ENCODE measurements at regions not wholly inside any gene's neighbourhood (a gene's known extent, or its start where the extent isn't known, plus 50 kb on each side); places are given as distances from the start of the nearest gene placed in this dataset.
"Not testable (repeated sequence)": the region's sequence is repeated elsewhere in the genome, so short reads cannot be mapped to it uniquely, and the experiment has no call there.

DNA sequence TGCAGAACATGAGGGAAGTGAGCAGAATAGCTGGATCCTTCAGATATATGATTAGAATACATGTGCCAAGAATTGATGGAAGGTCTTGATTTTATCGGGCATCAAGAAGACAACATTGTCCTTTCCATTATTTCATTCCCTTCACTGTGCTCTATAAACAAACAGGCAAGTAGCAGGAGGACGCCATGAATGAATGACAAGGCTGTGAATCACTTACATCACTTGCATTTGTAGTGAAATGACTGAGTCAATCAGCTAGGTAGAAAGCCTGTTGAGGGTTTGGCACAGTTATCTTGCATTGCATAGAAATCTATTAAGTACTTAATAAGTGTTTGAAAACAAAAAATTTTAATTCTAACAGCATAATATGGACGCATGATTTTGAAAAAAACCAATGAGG, 548.8 kb upstream of the IZUMO3 start:
- no peak for DNase-seq (ENCODE audit: low spot score)
- no peak overlapping the region for H3K27ac ChIP-seq
- ChIA-PET POLR2A (ENCODE audit: low non-redundant PET) (no interaction called here), CTCF (no interaction called here)
- TF ChIP-seq, protein P1, sequence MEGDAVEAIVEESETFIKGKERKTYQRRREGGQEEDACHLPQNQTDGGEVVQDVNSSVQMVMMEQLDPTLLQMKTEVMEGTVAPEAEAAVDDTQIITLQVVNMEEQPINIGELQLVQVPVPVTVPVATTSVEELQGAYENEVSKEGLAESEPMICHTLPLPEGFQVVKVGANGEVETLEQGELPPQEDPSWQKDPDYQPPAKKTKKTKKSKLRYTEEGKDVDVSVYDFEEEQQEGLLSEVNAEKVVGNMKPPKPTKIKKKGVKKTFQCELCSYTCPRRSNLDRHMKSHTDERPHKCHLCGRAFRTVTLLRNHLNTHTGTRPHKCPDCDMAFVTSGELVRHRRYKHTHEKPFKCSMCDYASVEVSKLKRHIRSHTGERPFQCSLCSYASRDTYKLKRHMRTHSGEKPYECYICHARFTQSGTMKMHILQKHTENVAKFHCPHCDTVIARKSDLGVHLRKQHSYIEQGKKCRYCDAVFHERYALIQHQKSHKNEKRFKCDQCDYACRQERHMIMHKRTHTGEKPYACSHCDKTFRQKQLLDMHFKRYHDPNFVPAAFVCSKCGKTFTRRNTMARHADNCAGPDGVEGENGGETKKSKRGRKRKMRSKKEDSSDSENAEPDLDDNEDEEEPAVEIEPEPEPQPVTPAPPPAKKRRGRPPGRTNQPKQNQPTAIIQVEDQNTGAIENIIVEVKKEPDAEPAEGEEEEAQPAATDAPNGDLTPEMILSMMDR (conservative IDR thresholded peaks at IDR 0.05; ENCODE audit: low read depth) = no peak

DNA sequence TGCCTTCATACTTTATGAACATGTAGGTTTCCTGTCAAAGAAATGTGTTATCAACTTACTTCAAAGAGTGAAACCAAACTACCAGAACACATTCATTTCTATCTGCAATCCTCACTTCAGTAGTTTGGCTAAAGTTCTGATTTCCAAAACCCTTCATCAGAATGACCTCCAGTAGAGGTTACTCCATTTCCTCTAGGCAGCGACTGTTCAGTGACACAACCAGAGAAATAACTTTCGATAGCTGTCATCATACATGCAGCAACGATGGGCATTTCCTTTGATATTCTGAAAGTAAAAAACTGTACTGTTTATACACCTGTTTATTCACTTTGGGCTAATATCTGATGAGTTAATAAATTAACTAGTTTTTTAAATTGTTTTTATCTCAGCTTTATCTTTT, 532.5 kb upstream of the IZUMO3 start:
- H3K27ac ChIP-seq = no peak overlapping the region
- ChIA-PET CTCF (interaction anchor here (0.5 kb wide), 1 partner anchor 689 kb away, joined by 5 read pairs; no protein-coding TSS in a partner anchor), POLR2A (ENCODE audit: low non-redundant PET) (no interaction called here)
- no peak for DNase-seq (ENCODE audit: low spot score)
- TF ChIP-seq, protein P1 (conservative IDR thresholded peaks at IDR 0.05; ENCODE audit: low read depth) = no peak

DNA sequence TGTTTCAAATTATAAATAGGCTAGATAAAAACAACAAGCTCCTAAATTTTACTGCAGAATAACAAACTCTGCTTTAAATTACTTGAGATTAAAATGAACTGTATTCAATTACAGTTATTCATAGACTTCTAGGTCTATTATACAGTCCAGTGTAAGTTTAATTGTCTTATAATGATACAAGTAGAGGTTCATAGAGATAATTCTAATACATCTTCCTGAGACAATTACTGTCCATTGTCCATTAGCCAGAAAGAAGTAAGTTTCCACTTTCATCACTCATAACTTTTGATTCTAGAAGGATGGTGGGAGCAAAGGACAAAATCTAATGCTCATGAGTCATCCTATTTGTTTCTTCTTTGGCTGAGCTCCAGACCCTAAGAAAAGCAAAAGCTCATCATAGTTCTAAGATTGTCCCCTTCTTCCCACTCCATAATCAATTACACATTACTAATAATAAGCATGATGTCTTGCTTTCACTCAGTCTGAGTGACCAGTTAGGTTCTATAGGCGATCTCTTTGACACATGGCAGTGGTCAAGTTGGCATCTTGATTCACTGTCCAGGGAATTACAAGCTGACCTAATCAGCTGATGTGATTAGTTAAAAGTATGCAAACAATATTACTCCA, 502.5 kb upstream of the IZUMO3 start:
- no peak overlapping the region for H3K27ac ChIP-seq
- TF ChIP-seq, protein P1 (conservative IDR thresholded peaks at IDR 0.05; ENCODE audit: low read depth) = no peak
- POLR2A ChIA-PET (ENCODE audit: low non-redundant PET) = no interaction called here
- no peak for DNase-seq (ENCODE audit: low spot score)
- CTCF ChIA-PET = interaction anchor here (0.7 kb wide), 1 partner anchor 543 kb away, joined by 3 read pairs; no protein-coding TSS in a partner anchor

DNA sequence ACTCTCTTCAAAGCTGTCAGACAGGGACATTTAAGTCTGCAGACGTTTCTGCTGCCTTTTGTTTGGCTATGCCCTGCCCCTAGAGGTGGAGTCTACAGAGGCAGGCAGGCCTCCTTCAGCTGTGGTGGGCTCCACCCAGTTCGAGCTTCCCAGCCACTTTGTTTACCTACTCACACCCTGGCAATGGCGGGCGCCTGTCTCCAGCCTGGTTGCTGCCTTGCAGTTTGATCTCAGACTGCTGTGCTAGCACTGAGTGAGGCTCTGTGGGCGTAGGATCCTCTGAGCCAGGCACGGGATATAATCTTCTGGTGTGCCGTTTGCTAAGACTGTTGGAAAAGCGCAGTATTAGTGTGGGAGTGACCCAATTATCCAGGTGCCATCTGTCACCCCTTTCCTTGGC, 499.8 kb upstream of the IZUMO3 start:
- POLR2A ChIA-PET (ENCODE audit: low non-redundant PET); H3K27ac ChIP-seq; CTCF ChIA-PET; DNase-seq (ENCODE audit: low spot score): not testable (repeated sequence)

DNA sequence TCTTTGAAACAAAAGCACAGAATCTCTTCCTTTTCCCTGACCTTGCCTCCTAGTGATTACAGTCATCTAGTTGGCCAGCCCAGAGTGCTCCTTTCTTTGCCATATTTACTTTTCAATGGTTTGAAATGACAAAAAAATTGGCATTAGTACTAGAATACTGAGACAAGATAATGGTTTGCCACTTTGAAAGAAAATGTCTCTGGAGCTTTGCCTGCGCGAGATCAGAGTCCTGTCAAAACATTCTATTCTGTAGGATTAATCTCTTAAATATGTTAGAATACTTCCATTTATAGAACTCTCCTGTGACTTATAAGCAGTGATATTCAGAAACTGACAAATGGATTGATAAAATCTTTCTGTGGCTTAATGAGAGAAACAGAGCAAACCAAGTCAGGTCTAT, 484.0 kb upstream of the IZUMO3 start:
- TF ChIP-seq, protein P1 (conservative IDR thresholded peaks at IDR 0.05; ENCODE audit: low read depth) = no peak
- CTCF ChIA-PET = no interaction called here
- POLR2A ChIA-PET (ENCODE audit: low non-redundant PET) = no interaction called here
- no peak overlapping the region for H3K27ac ChIP-seq
- DNase-seq (ENCODE audit: low spot score) = no peak

DNA sequence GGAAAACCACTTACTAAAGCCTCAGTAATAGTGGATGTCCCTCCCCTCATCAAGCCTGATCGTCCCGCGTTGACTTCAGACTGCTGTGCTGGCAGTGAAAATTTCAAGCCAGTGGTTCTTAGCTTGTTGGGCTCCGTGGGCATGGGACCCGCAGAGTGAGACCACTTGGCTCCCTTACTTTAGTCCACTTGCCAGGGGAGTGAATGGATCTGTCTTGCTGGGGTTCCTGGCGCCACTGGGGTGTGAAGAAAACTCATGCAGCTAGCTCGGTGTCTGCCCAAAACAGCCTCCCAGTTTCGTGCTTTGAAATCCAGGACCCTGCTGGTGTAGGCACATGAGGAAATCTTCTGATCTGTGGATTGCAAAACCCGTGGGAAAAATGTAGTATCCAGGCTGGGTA, 480.0 kb upstream of the IZUMO3 start:
- POLR2A ChIA-PET (ENCODE audit: low non-redundant PET) = no interaction called here
- TF ChIP-seq, protein P1 (conservative IDR thresholded peaks at IDR 0.05; ENCODE audit: low read depth) = no peak
- no peak overlapping the region for H3K27ac ChIP-seq
- DNase-seq (ENCODE audit: low spot score) = no peak
- CTCF ChIA-PET = no interaction called here

DNA sequence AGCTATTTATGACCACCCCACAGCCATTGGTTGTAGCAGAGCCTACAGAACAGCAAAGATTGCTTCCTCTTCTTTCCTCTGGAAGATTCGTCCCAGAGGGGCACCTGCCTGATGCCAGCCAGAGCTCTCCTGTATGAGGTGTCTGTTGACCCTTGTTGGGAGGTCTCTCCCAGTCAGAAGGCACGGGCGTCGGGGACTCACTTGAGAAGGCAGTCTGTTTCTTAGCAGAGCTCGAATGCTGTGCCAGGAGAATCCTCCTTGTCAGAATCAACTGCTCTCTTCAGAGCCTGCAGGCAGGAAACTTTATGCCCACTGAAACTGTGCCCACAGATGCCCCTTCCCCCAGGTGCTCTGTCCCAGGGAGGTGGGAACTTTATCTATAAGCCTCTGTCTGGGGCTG, 479.5 kb upstream of the IZUMO3 start:
- TF ChIP-seq, protein P1 (conservative IDR thresholded peaks at IDR 0.05; ENCODE audit: low read depth) = no peak
- POLR2A ChIA-PET (ENCODE audit: low non-redundant PET) = no interaction called here
- CTCF ChIA-PET = no interaction called here

More for the DNA sequence above, 479.5 kb upstream of the IZUMO3 start:
- no peak overlapping the region for H3K27ac ChIP-seq
- DNase-seq (ENCODE audit: low spot score) = no peak

Measured in RWPE1 (cell line).